ENCODE measurements at regions not wholly inside any gene's neighbourhood (a gene's known extent, or its start where the extent isn't known, plus 50 kb on each side); places are given as distances from the start of the nearest gene placed in this dataset.

GRCh38 chr4:12576409-12576808 is 907.7 kb downstream of the RAB28 start:
- intact Hi-C loops (cut with DNase I): no loop called here
- ATAC-seq (peak in 1 of 4 donors; percentile 18), DNase-seq (no peak)
- Histone ChIP-seq H3K9me3 (no peaks in the 10 kb centered on the region), H3K27ac (no peak overlapping the region), H3K4me3 (no peak overlapping the region), H3K36me3 (no peaks in the 10 kb centered on the region), H3K4me1 (no peaks in the 10 kb centered on the region), H3K27me3 (no peaks in the 10 kb centered on the region)
- 6% methylated on average over 4 of the region's 4 CpGs for WGBS (ENCODE audit: insufficient coverage, low coverage, low lambda C conversion rate, missing lambda C conversion rate)
- TF ChIP-seq POLR2A (IDR thresholded peaks at IDR 0.05) (no peak), CTCF (IDR thresholded peaks at IDR 0.05) (no peak)

- Histone ChIP-seq H3K27me3 (no peaks in the 10 kb centered on the region), H3K36me3 (no peaks in the 10 kb centered on the region), H3K27ac (no peak overlapping the region), H3K4me3 (no peak overlapping the region), H3K4me1 (no peaks in the 10 kb centered on the region), H3K9me3 (no peaks in the 10 kb centered on the region)
- DNase-seq: no peak
- TF ChIP-seq CTCF (IDR thresholded peaks at IDR 0.05) (no peak), POLR2A (IDR thresholded peaks at IDR 0.05) (no peak)
- intact Hi-C loops (cut with DNase I): no loop called here
- no peak for ATAC-seq
Measured at GRCh38 chr4:12573716-12574115, 910.4 kb downstream of the RAB28 start.

- Histone ChIP-seq H3K4me3 (no peak overlapping the region), H3K4me1 (no peaks in the 10 kb centered on the region), H3K27me3 (no peaks in the 10 kb centered on the region), H3K36me3 (no peaks in the 10 kb centered on the region), H3K27ac (no peak overlapping the region), H3K9me3 (no peaks in the 10 kb centered on the region)
- no peak for ATAC-seq
- WGBS (ENCODE audit: insufficient coverage, low coverage, low lambda C conversion rate, missing lambda C conversion rate): 57% methylated on average over 3 of the region's 3 CpGs
- TF ChIP-seq CTCF (IDR thresholded peaks at IDR 0.05) (no peak), POLR2A (IDR thresholded peaks at IDR 0.05) (no peak)
- intact Hi-C loops (cut with DNase I): no loop called here
- no peak for DNase-seq
Measured at GRCh38 chr4:12562476-12563140, 921.5 kb downstream of the RAB28 start.

GRCh38 chr4:12562021-12562420 is 922.1 kb downstream of the RAB28 start:
- H3K27ac ChIP-seq: no peak overlapping the region
- no peaks in the 10 kb centered on the region for H3K27me3 ChIP-seq
- H3K4me1 ChIP-seq: no peaks in the 10 kb centered on the region
- no peaks in the 10 kb centered on the region for H3K9me3 ChIP-seq
- no peak overlapping the region for H3K4me3 ChIP-seq
- intact Hi-C loops (cut with DNase I): no loop called here
- no peak for ATAC-seq
- TF ChIP-seq CTCF (IDR thresholded peaks at IDR 0.05) (no peak), POLR2A (IDR thresholded peaks at IDR 0.05) (no peak)
- no peaks in the 10 kb centered on the region for H3K36me3 ChIP-seq
- DNase-seq: no peak

- no peak for TF ChIP-seq POLR2A (IDR thresholded peaks at IDR 0.05)
- TF ChIP-seq CTCF (IDR thresholded peaks at IDR 0.05): no peak
- DNase-seq (no peak), ATAC-seq (no peak)
- Histone ChIP-seq H3K4me1 (no peaks in the 10 kb centered on the region), H3K36me3 (no peaks in the 10 kb centered on the region), H3K27me3 (no peaks in the 10 kb centered on the region), H3K4me3 (no peak overlapping the region), H3K27ac (no peak overlapping the region), H3K9me3 (no peaks in the 10 kb centered on the region)
- whole genome bisulfite sequencing (ENCODE audit: insufficient coverage, low coverage, low lambda C conversion rate, missing lambda C conversion rate): 63% methylated on average over 3 of the region's 4 CpGs
- intact Hi-C loops (cut with DNase I): no loop called here
Measured at GRCh38 chr4:12555011-12555410, 929.1 kb downstream of the RAB28 start.

Data from right lobe of liver (tissue), 6 donors.